H54 (cell line): ENCODE measurements at regions not wholly inside any gene's neighbourhood (a gene's known extent, or its start where the extent isn't known, plus 50 kb on each side); places are given as distances from the start of the nearest gene placed in this dataset.

Source experiments
- DNase-seq: peaks from one replicate; pipeline ENCODE4 v3.0.0; 2011; ENCODE audit warnings: low spot score, mixed read lengths; ENCODE audit not compliant: insufficient read length
- FAIRE-seq: peaks from 3 replicates; lab custom pipeline; 2011; peaks lifted over from hg19 to GRCh38; lab: Jason Lieb, UNC
- POLR2A ChIP-seq: IDR thresholded peaks from 2 replicates; pipeline ENCODE4 v1.6.1; 2011; ENCODE audit warnings: low read depth, mild to moderate bottlenecking, low read length

DNA sequence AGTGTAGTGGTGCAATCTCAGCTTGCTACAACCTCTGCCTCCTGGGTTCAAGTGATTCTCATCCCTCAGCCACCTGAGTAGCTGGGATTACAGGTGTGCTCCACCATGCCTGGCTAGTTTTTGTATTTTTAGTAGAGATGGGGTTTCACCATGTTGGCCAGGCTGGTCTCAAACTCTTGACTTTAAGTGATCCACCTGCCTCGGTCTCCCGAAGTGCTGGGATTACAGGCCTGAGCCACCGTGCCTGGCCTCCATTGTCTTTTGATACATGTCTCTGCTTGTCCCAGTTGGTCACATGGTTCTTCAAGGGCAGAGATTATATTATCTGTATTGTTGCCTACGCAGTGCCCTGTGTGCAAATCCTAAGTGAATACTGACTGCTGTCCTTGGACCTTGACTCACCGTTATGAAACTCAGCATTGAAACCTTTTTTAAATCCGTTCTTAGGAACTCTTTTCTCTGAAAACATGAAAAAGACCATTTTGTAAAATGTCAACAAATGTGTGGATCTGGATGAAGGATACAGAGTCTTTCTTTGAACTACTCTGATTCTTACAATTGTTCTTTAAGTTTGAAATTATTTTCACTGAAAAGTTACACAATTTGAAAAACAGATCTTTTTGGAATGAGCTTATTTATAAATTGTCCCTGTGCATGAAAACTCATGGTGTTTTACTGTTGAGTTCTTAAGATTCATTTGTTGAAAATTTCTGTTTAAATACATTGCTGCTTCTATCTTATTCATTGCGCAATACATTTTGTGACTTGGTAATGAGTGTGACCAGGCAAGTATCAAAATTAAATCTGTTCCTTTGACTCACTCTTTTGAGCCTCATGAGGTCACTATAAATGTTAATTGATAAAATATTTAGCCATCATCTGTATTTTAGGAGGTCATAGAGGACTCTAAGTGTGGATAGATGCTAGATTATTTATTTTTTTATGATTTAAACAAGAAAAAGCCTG, 293.5 kb downstream of the UTRN start:
- no peak for DNase-seq
- no peak for TF ChIP-seq POLR2A
- no peak for FAIRE-seq

DNA sequence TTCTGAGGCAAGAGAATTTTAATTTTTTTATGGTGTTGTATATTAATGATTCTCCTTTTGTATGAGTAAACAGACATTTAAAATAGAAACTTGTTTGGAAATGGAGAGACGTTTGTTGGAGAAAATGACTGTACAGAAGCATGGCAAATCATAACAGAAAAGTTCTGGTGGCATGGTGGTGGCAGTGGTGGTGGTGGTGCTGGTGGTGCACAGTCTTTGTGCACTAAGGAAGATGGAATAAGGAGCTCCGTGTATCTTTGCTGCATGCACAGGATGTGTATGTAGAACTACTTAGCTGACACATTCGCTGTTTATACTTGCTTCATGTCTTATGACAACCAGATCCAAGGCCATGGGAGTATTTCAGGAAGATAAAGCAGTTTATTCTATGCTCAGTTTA, 294.9 kb downstream of the UTRN start:
- TF ChIP-seq POLR2A = no peak
- no peak for FAIRE-seq
- no peak for DNase-seq

DNA sequence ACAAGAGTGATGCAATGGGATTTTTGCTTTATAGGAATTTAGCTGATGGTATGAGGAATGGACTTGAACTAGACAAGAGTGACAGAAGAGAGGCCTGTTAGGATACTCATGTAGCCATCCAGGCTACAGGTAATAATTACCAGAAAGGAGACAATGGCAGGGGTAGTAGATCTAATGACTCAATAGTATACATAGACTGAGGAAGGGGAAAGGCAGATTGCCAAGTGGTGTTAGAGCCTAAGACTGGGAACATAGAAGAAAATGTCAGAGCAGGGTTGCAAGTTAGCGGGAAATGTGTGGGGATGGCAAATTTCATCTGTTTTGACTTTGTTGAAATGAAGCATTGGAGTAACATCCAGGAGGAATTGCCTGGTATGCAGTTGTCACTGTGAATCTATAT, 295.6 kb downstream of the UTRN start:
- TF ChIP-seq POLR2A = no peak
- DNase-seq (no peak), FAIRE-seq (no peak)

DNA sequence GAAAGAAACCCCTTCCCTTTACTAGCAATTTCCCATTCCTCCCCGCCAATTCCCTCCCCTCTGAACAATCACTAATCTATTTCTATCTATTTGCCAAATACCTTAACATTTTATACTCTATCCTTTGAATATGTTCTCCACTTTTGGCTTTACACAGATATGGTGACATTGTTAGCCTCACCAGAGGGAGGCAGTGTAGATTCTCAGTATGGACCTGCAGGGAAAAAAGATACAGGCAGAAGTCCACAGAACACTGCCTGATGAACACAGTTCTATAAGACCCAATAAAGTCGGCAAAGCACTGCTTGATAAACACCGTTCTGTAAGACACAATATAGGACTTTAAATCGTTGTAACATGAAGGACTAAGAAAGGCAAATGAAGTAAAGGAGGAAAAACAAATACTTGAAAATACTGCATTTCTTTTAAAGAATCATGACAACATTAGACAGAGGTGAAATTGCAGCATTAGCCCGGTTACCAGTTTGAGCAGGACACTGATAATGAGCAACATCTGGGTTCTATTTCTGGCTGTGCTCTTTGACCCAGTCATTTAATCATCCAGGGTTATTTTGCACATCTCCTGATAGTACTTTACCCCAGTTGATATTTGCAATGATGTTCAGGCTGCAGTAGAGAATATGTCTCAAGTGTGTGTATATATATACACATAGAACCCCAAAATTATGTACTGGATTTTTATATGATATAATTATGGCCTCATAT, 296.8 kb downstream of the UTRN start:
- TF ChIP-seq POLR2A = no peak
- FAIRE-seq (peak; percentile 78), DNase-seq (no peak)

DNA sequence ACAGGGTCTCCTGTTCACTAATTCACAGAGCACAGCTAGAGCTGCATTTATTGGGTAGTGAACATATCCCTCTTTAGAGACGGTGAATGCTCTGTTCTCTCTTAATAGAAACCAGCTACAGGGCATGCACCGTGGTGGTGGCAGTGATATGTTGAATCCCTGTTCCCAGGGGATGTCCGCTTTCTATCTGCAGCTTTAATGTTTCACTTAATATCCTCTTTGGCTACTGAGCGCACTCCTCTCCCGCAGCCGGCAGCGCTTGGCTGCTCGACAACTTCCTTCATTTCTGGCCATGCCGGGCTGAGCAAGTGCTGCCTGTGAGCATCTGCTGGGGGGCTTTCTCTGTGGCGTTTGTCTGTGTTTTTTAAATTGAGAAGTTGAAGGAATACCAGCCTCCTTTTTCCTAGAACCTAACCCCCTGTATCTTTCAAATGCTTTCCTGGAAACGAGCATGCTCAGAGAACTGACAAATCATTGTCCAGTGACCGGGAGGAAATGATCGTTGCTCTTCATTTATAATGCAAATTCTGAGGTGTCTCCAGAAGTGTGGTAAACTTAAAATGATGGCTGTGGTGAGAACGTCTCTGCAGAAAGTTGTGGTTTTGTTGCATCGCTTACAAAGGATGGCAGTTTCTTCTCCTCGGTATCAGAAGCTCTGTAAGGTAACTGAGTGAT, 297.9 kb downstream of the UTRN start:
- TF ChIP-seq POLR2A = no peak
- no peak for FAIRE-seq
- no peak for DNase-seq

DNA sequence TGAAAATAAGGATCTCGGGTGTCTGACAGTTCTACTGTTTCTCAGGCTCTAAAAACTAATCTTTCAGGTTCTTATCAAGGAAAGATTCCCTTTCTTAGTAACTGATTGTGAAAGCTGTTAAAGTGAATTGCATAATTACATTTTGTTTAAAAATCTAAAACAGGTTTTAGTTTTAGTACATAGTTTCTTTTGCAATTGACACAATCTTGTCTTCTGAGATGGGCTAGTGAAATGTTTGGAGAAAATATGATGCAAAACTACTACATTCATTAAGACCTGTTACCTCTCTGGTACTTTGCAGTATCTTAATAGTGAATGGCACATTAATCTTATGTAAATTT, 298.4 kb downstream of the UTRN start:
- TF ChIP-seq POLR2A = no peak
- FAIRE-seq = no peak
- DNase-seq = no peak

DNA sequence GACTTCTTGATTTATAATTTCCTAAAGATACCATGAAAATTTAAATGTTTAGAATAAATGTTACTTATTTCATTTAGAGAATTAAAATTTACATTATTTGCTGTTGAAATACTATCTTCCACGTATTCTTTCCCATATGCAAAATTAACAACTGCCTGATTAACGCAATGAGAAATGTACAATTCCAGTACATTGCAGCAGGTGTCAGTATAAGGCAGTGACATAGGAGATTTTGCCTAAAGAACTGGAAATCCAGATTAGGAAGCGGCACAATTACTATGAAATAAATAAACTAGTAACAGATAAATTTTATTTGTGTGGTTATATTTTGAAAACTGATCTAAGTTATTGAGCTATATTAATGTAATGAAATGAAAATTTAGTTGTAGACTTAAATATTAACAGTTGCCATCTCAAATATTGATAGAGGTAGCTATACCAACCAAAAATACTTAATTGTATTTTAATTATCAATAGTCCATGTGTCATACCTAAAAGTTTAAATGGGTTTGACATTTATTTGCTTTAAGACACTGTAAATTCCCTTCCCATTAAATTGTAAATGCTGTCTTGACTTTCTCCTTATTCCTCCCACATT, 300.2 kb downstream of the UTRN start:
- FAIRE-seq (no peak), DNase-seq (no peak)

DNA sequence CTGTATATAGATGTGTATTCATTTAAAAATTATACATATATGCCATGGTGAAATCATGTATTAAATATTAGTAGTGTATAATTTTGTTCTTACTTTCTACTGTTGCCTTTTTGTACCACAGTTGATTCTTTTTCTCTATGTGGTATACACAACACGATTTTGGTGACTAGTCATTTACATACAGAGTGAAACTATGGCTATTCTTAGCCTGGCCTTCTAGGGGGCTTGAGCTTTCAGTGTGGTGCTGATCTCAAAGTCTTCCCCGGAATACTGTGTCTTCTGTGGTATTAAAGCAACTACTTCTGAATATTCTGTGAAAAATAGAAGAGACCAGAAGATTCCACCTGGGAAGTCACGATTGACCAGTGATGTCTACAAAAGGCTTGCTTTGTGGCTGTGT, 301.9 kb downstream of the UTRN start:
- DNase-seq (no peak), FAIRE-seq (no peak)
- TF ChIP-seq POLR2A = no peak

More for the DNA sequence above, 300.2 kb downstream of the UTRN start:
- TF ChIP-seq POLR2A = no peak

DNA sequence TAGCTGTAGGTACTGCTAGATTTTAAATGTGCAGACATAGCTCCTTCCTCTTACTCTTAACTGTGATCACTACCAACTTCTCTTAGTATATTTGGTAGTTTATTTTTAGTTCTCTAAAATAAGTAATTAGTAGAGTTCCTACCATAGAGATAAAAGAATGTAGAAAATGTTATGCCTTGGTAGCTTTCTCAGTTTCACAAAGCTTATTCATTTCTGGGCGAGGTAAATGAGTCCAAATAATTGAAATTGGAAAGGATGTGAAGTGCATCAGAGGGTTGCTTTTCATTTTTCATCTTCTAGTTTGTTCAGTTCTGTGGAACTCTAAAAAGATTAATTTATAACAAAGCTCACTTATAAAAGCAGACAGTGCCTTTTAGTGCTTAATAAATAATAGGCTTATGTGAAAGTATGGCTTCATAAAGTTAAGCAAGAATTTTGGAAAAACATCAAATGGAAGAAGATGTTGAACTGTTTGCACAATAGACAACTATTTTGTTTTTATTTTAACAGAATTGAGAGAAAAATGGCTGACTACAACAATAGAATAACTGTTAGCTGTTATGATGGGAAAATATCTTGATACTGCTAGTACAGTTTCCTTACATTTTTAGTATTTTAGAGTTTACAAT, 303.7 kb downstream of the UTRN start:
- FAIRE-seq = no peak
- TF ChIP-seq POLR2A = no peak
- DNase-seq = no peak

DNA sequence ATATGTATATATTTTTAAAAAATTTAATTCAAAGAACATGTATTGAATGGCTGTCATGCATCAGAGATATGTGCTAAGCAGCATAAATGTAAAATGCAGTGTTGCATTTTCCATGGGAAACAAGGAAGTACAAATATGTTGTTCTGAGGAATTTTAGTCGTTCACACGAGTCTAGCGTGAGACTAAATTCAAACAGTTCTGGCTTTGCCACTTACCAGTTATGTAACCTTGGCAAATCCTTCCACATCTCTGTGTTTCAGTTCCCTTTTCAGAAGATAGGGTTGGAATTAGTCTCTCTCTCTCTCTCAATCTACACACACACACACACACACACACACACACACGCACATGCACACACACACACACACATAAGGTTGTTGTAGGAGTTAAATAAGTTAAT, 305.4 kb downstream of the UTRN start:
- no peak for FAIRE-seq
- no peak for TF ChIP-seq POLR2A
- no peak for DNase-seq

DNA sequence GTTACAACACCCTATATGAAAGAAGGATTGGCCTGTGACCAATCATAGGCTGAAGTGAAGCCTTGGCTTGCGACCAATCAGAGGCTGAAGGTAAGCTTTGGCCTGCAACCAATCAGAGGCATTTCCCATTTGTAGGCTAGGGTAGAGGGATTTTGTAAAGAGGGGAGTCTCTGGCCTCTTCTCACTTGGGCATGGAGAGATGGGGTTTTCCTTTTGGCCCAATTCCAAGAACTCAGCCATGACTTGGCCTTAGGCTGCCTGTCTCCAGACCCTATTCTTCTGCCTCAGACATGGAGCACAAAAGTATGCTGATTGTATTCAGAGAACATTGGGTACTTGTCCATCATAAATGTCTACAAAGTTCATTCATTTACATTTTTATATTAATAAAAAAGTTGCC, 308.3 kb downstream of the UTRN start:
- FAIRE-seq = no peak
- DNase-seq = no peak
- no peak for TF ChIP-seq POLR2A

DNA sequence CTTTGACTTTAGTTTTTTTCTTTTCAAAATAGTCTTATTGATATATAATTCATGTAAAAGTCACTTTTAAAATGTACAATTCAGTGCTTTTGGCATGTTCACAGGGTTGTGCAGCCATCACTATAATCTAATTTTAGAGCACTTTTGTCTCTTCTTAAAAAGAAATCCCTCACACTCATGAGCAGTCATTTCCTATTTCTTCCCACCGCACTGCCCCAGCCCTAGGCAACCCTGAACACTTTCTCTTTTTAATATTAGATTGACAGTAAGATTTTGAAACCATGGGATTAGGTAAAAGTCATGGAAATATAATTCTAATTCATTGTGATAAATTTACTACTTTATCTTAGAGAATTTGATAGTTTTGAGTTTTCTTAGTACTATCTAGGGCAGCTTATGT, 309.4 kb downstream of the UTRN start:
- FAIRE-seq = no peak
- DNase-seq = no peak
- TF ChIP-seq POLR2A = no peak

DNA sequence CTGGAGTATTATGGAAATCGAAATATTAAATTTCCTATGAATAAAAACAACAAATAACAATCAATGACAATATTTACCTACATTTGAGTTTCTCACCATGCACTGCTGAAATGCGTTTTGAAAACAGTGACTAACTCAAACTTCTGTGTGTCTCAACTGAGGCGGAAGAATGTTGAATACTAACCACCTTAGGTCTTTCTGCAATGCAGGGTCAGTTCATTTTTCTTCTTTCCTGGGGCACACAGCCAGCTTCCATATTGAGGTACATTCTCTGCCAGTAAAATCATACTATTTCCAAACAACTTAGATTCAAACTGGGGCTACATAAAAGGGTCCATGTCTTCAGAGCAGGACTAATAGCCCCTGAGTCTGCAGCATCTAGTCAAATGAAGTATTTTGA, 310.1 kb downstream of the UTRN start:
- no peak for DNase-seq
- TF ChIP-seq POLR2A = no peak
- FAIRE-seq = no peak
